Activated CD8-positive, alpha-beta memory T cell treated with anti-CD3 and anti-CD28 coated beads, Interleukin-2, amount 10 ng/mL, durations not matched to agents 7 days and 5 days (primary cell): ENCODE measurements at regions not wholly inside any gene's neighbourhood (a gene's known extent, or its start where the extent isn't known, plus 50 kb on each side); places are given as distances from the start of the nearest gene placed in this dataset.

ENCODE experiments used
- ATAC-seq: fragments of 150-1000 bp; cut with Tn5 transposase; one replicate; pipeline ENCODE4 v1.10.0; 2021; ENCODE audit warnings: moderate library complexity
- CTCF ChIA-PET: fragments of 350-600 bp; sonication (Branson Sonifier 250); formaldehyde crosslinking; loops from one replicate; lab custom pipeline; 2021; ENCODE audit warnings: antibody characterized with exemption; lab: Charles Lee
- DNase-seq: peaks from one replicate; pipeline ENCODE4 v3.0.0-alpha.2; 2020
- H3K27ac Mint-ChIP-seq: one replicate; pipeline ENCODE4 v1.8.0; 2021; ENCODE audit warnings: mild to moderate bottlenecking, mixed read lengths
- H3K27me3 Mint-ChIP-seq: one replicate; pipeline ENCODE4 v1.8.0; 2021; ENCODE audit warnings: mixed read lengths
- H3K36me3 Mint-ChIP-seq: one replicate; pipeline ENCODE4 v1.8.0; 2021; ENCODE audit warnings: mild to moderate bottlenecking, mixed read lengths
- H3K4me1 Mint-ChIP-seq: one replicate; pipeline ENCODE4 v1.8.0; 2021; ENCODE audit warnings: mixed read lengths
- H3K4me3 Mint-ChIP-seq: one replicate; pipeline ENCODE4 v1.8.0; 2021; ENCODE audit warnings: mild to moderate bottlenecking, moderate library complexity, mixed read lengths
- H3K9me3 Mint-ChIP-seq: one replicate; pipeline ENCODE4 v1.8.0; 2022; ENCODE audit warnings: low read depth, mixed read lengths

- Mint-ChIP-seq H3K9me3 (no peaks in the 10 kb centered on the region), H3K36me3 (no peaks in the 10 kb centered on the region), H3K27me3 (peaks cover 3% of the 10 kb centered on the region), H3K4me3 (no peak overlapping the region), H3K27ac (no peak overlapping the region), H3K4me1 (no peaks in the 10 kb centered on the region)
- ATAC-seq (no peak), DNase-seq (no peak)
- CTCF ChIA-PET = interaction anchor here (0.9 kb wide), 1 partner anchor 302 kb away, joined by 3 read pairs; the partner anchor contains the start of gene ITGB1BP2
These were observed 68.0 kb downstream of the SNX12 start for GRCh38 chrX:71000139-71000538.

DNA sequence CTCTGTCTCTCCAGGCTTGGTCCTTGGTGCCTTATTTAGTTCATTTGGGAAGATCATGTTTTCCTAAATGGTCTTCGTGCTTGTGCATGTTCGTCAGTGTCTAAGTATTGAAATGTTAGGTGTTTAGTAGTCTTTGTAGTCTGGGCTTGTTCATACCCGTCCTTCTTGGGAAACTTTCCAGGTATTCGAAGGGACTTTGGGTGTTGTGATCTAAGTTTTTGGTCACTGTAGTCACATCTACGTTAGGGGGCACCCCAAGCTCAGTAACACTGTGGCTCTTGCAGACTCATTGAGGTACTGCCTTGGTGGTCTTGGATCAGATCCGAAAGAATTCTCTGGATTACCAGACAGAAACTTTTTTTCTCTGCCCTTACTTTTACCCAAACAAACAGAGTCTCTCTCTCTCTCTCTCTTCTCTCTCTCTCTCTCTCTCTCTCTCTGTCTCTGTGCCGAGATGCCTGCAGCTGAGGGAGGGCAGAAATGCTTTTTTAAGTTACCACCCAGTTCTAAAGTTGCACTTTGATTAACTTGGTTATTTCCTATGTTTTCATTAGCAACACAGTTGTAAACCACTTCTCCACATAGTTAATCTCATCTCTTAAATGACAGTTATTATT lies 67.6 kb upstream of the SLC7A3 start:
- Mint-ChIP-seq H3K27me3 (peaks cover 2% of the 10 kb centered on the region), H3K9me3 (no peaks in the 10 kb centered on the region), H3K27ac (no peak overlapping the region), H3K36me3 (no peaks in the 10 kb centered on the region), H3K4me3 (no peak overlapping the region), H3K4me1 (no peaks in the 10 kb centered on the region)
- CTCF ChIA-PET = interaction anchor here (0.6 to 1.0 kb wide), 2 partner anchors 131 to 474 kb away, joined by 3 read pairs; no protein-coding TSS in a partner anchor
- no peak for ATAC-seq
- DNase-seq = peak; percentile 41

DNA sequence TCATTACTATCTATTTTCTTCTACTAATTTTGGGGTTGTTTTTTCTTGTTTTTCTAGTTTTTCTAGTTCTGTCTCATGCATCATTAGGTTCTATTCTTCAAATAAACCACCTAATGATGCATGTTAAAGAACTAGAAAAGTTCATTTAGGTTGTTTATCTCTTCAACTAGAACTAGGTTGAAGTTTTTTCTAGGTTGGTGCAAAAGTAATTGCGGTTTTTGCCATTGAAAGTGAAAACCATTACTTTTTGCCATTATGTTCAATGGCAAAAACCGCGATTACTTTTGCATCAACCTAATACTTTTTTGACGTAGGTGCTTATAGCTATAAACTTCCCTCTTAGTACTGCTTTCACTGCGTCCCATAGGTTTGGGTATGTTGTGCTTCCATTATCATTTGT lies 64.4 kb upstream of the SLC7A3 start:
- ATAC-seq = no peak
- no peaks in the 10 kb centered on the region for H3K36me3 Mint-ChIP-seq
- H3K27me3 Mint-ChIP-seq = peaks cover 5% of the 10 kb centered on the region
- H3K4me1 Mint-ChIP-seq = no peaks in the 10 kb centered on the region
- no peaks in the 10 kb centered on the region for H3K9me3 Mint-ChIP-seq
- H3K27ac Mint-ChIP-seq = no peak overlapping the region
- H3K4me3 Mint-ChIP-seq = no peak overlapping the region
- CTCF ChIA-PET = no interaction called here
- DNase-seq = no peak

GRCh38 chrX:70988425-70988824 lies 57.5 kb upstream of the SLC7A3 start:
- Mint-ChIP-seq H3K4me1 (peaks cover 4% of the 10 kb centered on the region), H3K4me3 (no peak overlapping the region), H3K27ac (no peak overlapping the region), H3K36me3 (no peaks in the 10 kb centered on the region), H3K27me3 (peaks cover 5% of the 10 kb centered on the region), H3K9me3 (no peaks in the 10 kb centered on the region)
- ATAC-seq (no peak), DNase-seq (no peak)
- CTCF ChIA-PET = no interaction called here
